ENCODE measurements at regions not wholly inside any gene's neighbourhood (a gene's known extent, or its start where the extent isn't known, plus 50 kb on each side); places are given as distances from the start of the nearest gene placed in this dataset.
"Not testable (repeated sequence)": the region's sequence is repeated elsewhere in the genome, so short reads cannot be mapped to it uniquely, and the experiment has no call there.

- no peak for DNase-seq (ENCODE audit: low read depth)
Measured at GRCh38 chr12:116430911-116431565, 128.1 kb upstream of the MAP1LC3B2 start.

GRCh38 chr12:116431677-116432300 lies 127.4 kb upstream of the MAP1LC3B2 start:
- no peak for DNase-seq (ENCODE audit: low read depth)

- DNase-seq (ENCODE audit: low read depth) = no peak
Measured at GRCh38 chr12:116432314-116432750, 126.8 kb upstream of the MAP1LC3B2 start.

- no peak for DNase-seq (ENCODE audit: low read depth)
Measured at GRCh38 chr12:116433249-116433648, 125.9 kb upstream of the MAP1LC3B2 start.

GRCh38 chr12:116434155-116435011 lies 124.8 kb upstream of the MAP1LC3B2 start:
- no peak for DNase-seq (ENCODE audit: low read depth)

GRCh38 chr12:116435984-116436383 lies 123.2 kb upstream of the MAP1LC3B2 start:
- no peak for DNase-seq (ENCODE audit: low read depth)

GRCh38 chr12:116436561-116437249 lies 122.5 kb upstream of the MAP1LC3B2 start:
- DNase-seq (ENCODE audit: low read depth) = no peak

- no peak for DNase-seq (ENCODE audit: low read depth)
Measured at GRCh38 chr12:116441292-116441691, 117.9 kb upstream of the MAP1LC3B2 start.

- no peak for DNase-seq (ENCODE audit: low read depth)
Measured at GRCh38 chr12:116442304-116442703, 116.9 kb upstream of the MAP1LC3B2 start.

- no peak for DNase-seq (ENCODE audit: low read depth)
Measured at GRCh38 chr12:116442946-116443345, 116.2 kb upstream of the MAP1LC3B2 start.

GRCh38 chr12:116443821-116444589 lies 115.2 kb upstream of the MAP1LC3B2 start:
- DNase-seq (ENCODE audit: low read depth) = no peak

GRCh38 chr12:116444590-116444943 lies 114.6 kb upstream of the MAP1LC3B2 start:
- no peak for DNase-seq (ENCODE audit: low read depth)

GRCh38 chr12:116448165-116448739 lies 110.9 kb upstream of the MAP1LC3B2 start:
- DNase-seq (ENCODE audit: low read depth) = no peak

- no peak for DNase-seq (ENCODE audit: low read depth)
Measured at GRCh38 chr12:116450406-116450910, 108.7 kb upstream of the MAP1LC3B2 start.

GRCh38 chr12:116452975-116453374 lies 106.2 kb upstream of the MAP1LC3B2 start:
- not testable (repeated sequence) for DNase-seq (ENCODE audit: low read depth)

- DNase-seq (ENCODE audit: low read depth) = no peak
Measured at GRCh38 chr12:116453631-116454030, 105.5 kb upstream of the MAP1LC3B2 start.

GRCh38 chr12:116454076-116454475 lies 105.1 kb upstream of the MAP1LC3B2 start:
- DNase-seq (ENCODE audit: low read depth) = no peak

GRCh38 chr12:116454950-116455447 lies 104.2 kb upstream of the MAP1LC3B2 start:
- DNase-seq (ENCODE audit: low read depth) = no peak

GRCh38 chr12:116455540-116456329 lies 103.4 kb upstream of the MAP1LC3B2 start:
- no peak for DNase-seq (ENCODE audit: low read depth)

All from stimulated activated CD8-positive, alpha-beta memory T cell treated with anti-CD3 and anti-CD28 coated beads, Interleukin-15, amount 100 ng/mL, for 24 hours (primary cell).